Fibroblast of skin of left quadriceps (primary cell): ENCODE measurements at regions not wholly inside any gene's neighbourhood (a gene's known extent, or its start where the extent isn't known, plus 50 kb on each side); places are given as distances from the start of the nearest gene placed in this dataset.
"Not testable (repeated sequence)": the region's sequence is repeated elsewhere in the genome, so short reads cannot be mapped to it uniquely, and the experiment has no call there.

Source experiments
- DNase-seq, 2 experiments: peaks; one replicate each; pipeline ENCODE4 v3.0.0-alpha.2; 2013; ENCODE audit warnings: low read depth in 2 of 2

GRCh38 chr10:60569681-60570080, 180.0 kb upstream of the ANK3 start:
- DNase-seq = no peak

DNA sequence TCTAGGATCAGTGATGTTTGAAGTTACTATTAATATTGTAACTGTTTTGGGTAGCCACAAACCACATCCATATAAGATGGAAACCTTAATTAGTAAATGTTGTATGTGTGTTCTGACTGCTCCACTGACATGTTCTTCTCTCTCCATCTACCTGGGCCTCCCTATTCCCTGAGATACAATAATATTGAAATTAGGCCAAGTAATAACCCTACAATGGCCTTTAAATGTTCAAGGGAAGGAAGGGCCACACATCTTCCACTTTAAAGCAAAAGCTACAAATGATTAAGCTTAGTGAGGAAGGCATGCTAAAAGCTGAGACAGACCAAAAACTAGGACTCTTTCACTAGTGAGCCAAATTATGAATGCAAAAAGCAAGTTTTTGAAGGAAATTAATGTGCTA, 176.4 kb upstream of the ANK3 start:
- DNase-seq = no peak

- DNase-seq = no peak
These were observed 175.8 kb upstream of the ANK3 start for GRCh38 chr10:60565492-60565891.

- no peak for DNase-seq
These were observed 174.8 kb upstream of the ANK3 start for GRCh38 chr10:60564475-60564874.

GRCh38 chr10:60560451-60560850, 170.8 kb upstream of the ANK3 start:
- no peak for DNase-seq

DNA sequence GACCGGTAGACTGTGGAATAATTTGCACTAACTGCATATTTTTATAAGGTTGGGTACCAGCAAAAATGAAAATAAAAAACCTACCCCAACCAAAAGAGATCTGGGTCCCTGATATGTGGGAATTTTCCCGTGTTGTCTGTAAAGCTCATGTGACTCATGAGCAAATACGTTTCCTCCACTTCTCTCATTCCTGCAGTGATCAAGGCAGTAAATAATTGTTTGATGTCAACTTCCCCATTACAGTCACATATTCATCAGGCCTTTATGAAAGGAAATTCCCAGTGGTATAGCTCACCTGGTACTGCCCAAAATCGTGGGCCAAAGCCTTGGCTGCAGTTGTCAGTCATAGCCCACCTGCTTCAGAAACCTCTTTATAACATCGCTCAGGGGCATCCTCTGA, 166.0 kb upstream of the ANK3 start:
- DNase-seq = no peak

DNA sequence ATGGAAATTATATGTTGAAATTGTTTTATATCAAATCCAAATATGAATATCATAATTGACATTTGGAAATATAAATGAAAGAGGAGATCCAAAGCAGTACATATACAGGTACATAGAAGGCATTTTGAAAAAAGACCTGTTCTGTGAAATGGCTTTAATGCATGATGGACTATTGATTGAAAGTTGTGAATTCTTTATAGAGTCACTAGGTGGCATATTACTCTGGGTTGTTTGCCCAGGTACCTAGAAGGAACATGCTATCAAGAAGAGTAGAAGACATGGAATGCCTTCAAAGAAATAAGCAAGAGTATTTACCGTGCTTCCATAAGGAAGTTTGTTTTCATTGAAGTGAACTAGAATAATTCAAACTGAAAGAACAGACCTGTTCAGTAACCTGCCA, 160.0 kb upstream of the ANK3 start:
- DNase-seq = no peak

DNA sequence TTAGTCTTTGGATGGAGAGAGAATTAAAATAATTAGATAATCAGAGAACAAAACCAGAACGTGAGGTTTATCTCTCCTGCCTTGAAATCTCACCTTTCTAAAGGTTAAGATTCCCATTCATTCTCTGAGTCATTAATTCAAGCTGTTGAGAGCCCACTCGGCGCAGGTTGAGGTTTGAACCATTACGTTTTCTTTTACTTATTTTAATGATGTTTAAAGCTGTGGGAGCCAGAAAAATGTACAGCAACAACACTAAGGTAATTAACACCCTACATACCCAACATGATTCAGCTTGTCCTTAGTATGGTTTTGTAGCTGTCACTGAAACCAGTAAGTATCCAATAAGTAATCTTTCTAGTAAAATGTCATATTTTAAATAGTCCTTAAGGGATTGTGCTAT, 153.0 kb upstream of the ANK3 start:
- DNase-seq = no peak

DNA sequence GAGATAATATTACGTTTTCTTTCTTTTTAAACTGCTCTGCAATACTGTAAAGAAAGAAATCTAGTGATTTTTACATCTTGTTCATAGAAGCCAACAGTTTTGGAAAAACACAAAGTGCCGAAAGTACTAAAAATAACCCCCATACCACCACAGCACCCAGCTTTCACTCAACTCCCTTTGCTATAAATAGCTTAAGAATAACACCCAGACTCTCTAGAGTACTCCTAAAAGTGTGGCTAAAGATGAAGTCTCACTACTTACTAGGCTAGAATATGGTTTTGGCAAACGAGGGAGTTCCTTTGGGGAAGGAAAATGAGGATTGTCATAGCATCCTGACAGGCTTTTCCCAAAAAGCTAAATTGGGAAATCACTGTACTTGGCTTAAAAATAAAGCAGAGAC, 151.8 kb upstream of the ANK3 start:
- no peak for DNase-seq

GRCh38 chr10:60537697-60538096, 148.0 kb upstream of the ANK3 start:
- DNase-seq = no peak

DNA sequence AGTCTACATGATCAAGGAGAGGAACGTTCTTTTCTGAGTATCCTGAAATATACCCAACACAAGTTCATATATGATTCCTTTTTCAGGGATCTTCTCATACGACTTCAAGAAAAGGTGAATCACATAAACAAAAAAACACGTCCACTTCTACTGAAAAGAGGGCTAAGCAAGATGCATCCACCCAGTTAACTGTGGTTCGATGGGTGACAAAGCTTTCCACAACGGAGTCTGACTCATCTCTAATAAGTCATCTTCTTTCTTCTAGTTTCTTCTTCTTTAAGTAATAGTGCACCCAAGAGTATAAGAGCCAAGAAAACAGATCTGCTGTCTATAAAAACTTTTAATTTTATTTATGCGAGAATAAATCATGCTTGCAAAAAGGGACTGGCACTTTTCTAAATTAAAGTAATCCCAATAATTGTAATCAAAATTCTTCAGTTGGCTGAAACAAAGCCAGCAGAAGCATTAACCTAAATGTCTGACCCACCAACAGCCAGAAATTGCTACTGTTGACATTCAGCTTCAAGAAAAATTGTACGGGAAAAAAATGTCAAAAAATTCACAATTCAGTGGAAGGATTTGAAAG, 146.9 kb upstream of the ANK3 start:
- no peak for DNase-seq

GRCh38 chr10:60535427-60535826, 145.8 kb upstream of the ANK3 start:
- DNase-seq = no peak

DNA sequence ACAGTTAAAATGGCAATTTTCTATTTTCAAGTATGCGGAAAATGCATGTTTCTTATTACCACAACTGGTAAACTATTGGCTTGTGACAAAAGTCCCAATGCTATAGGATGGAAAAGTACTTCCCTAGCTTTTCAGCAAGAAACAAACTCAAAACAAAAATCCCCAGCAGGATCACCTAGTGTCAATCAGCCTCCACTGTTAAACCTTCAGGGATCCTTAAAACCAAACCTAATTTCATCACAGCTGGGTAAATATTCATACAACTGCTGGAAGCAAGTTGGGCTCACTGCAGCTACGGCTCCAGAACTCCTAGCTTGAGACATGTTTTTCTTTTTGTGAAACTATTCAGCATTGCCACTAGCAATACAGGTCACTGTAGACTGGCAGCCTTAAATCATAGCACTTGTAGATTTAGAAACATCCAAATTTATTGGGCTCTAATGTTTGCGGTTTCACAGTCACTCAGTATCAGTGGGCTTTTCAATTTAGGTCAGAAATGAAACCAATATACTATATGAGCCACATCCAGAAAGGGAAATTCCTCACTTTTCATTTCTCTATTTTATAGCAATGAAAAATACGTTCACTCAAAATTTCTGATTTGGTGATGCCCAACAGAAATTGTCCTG, 145.2 kb upstream of the ANK3 start:
- no peak for DNase-seq

- no peak for DNase-seq
These were observed 143.2 kb upstream of the ANK3 start for GRCh38 chr10:60532696-60533468.

DNA sequence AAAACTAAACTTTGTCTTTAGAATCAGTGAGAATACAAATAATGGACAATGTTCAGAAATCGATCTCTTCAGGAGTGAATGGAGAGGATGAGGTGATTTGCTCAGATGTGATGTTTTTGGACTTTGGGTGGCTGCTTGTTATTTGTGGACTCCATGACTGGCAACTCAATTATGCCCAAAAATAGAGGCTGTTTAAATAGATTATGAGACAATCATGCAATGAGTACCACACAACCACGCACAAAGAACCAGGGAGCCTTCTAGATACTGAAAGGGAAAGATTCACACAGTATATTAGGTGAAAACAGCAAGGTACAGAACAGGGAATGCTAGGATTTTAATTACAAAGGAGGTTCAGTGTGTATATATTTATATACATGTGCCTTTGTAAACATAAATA, 141.3 kb upstream of the ANK3 start:
- DNase-seq = no peak

DNA sequence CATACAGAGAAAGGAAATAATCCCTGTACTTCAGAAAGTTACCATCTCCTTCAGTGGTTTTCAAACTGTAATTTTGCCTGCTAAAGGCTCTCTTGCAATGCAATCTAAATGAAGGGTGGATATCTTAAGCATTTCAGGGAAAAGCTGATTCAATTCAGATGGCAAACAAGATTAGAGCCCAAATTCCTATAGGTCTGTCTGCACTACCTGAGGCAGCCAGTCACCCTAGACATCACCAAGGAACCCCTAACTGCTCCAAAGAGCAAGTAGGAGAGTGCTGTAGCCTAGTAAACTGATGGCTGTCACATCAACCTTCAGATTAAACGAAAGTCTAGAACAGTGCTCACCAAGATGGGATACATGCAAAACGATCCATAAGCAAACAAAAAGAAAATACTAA, 138.0 kb upstream of the ANK3 start:
- no peak for DNase-seq

- no peak for DNase-seq
These were observed 136.3 kb upstream of the ANK3 start for GRCh38 chr10:60525716-60526585.

DNA sequence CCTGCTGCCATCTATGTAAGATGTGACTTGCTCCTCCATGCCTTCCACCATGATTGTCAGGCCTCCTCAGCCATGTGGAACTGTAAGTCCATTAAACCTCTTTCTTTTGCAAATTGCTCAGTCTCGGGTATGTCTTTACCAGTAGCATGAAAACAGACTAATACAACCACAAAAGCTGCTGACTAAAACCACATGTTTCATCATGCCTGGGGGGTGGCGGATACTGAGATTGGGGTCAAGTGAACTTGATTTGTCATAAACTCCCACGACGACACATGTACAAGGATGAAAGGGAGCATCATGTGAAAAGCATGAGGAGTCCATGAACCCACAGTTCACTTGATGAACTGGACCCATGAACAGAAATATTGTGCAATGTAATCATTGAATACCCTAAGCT, 134.9 kb upstream of the ANK3 start:
- peak; percentile 53 to 64 for DNase-seq

GRCh38 chr10:60523371-60523770, 133.7 kb upstream of the ANK3 start:
- not testable (repeated sequence) for DNase-seq

GRCh38 chr10:60522617-60523016, 132.9 kb upstream of the ANK3 start:
- DNase-seq = no peak

- peak; percentile 80 for DNase-seq
These were observed 132.3 kb upstream of the ANK3 start for GRCh38 chr10:60521974-60522405.

GRCh38 chr10:60518745-60519144, 129.1 kb upstream of the ANK3 start:
- DNase-seq = no peak
